BJ (cell line): ENCODE measurements at regions not wholly inside any gene's neighbourhood (a gene's known extent, or its start where the extent isn't known, plus 50 kb on each side); places are given as distances from the start of the nearest gene placed in this dataset.

Source experiments
- CTCF ChIA-PET: fragments of 350-600 bp; formaldehyde crosslinking; extraction: SDS; loops from one replicate; lab custom pipeline; 2021; ENCODE audit warnings: antibody characterized with exemption, inconsistent platforms; lab: Yijun Ruan, JAX
- POLR2A ChIA-PET: fragments of 300-600 bp; sonication (Branson Sonifier 250); formaldehyde crosslinking; extraction: SDS; loops from one replicate; lab custom pipeline; 2021; ENCODE audit warnings: antibody characterized with exemption; lab: Charles Lee
- DNase-seq: peaks from one replicate; pipeline ENCODE4 v3.0.0-alpha.2; 2011; ENCODE audit warnings: low read depth
- H3K27me3 ChIP-seq: 2 replicates; pipeline ENCODE4 v1.6.0; 2011; ENCODE audit warnings: low read length; ENCODE audit not compliant: control insufficient read depth, insufficient read depth
- H3K36me3 ChIP-seq: 2 replicates; pipeline ENCODE4 v1.5.1; 2011; ENCODE audit warnings: low read length; ENCODE audit not compliant: control insufficient read depth, insufficient read depth
- H3K4me3 ChIP-seq: 2 replicates; pipeline ENCODE4 v1.5.1; 2011; ENCODE audit warnings: low read depth, mild to moderate bottlenecking, control low read depth, low read length
- TF ChIP-seq, protein P1 (sequence below): IDR thresholded peaks from 2 replicates; pipeline ENCODE4 v1.5.1; 2011; ENCODE audit warnings: low read depth, mild to moderate bottlenecking, control low read depth, inconsistent platforms, low read length, moderate library complexity; ENCODE audit not compliant: insufficient read depth

DNA sequence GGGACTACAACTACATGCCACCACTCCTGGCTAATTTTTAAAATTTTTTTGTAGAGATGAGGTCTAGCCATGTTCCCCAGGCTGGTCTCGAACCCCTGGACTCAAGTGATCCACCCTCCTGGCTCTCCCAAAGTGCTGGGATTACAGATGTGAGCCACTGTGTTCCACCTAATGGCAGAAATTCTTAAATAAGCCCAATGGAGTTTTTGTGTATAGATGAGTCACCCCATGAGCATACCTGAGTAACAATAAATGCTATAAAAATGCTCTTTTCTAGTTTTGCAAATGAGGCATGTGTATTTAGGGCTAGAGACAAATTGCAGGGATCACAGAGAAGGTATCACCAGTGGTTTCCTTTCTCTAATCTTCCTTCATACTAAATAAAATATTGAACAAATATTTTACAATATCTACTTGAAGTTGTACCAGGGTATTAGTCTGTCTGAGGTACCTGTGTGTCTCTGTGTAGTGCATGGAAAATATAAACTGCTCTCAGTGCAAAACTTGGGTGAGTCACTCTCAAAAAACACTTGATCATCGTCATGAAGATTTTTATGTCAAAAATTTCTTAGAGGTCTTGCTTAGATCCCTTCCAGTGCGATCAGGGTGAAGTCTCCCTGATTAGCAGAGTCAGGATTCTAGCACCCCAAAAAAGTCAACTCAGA lies 337.1 kb upstream of the MMADHC start:
- ChIA-PET POLR2A (interaction anchor here (0.6 kb wide), 2 partner anchors 314 to 1314 kb away, joined by 3 to 5 read pairs; no protein-coding TSS in a partner anchor), CTCF (interaction anchor here (0.5 kb wide), 1 partner anchor 535 kb away, joined by 6 read pairs; no protein-coding TSS in a partner anchor)
- Histone ChIP-seq H3K4me3 (no peak overlapping the region), H3K27me3 (no peaks in the 10 kb centered on the region), H3K36me3 (no peaks in the 10 kb centered on the region)
- TF ChIP-seq, protein P1, sequence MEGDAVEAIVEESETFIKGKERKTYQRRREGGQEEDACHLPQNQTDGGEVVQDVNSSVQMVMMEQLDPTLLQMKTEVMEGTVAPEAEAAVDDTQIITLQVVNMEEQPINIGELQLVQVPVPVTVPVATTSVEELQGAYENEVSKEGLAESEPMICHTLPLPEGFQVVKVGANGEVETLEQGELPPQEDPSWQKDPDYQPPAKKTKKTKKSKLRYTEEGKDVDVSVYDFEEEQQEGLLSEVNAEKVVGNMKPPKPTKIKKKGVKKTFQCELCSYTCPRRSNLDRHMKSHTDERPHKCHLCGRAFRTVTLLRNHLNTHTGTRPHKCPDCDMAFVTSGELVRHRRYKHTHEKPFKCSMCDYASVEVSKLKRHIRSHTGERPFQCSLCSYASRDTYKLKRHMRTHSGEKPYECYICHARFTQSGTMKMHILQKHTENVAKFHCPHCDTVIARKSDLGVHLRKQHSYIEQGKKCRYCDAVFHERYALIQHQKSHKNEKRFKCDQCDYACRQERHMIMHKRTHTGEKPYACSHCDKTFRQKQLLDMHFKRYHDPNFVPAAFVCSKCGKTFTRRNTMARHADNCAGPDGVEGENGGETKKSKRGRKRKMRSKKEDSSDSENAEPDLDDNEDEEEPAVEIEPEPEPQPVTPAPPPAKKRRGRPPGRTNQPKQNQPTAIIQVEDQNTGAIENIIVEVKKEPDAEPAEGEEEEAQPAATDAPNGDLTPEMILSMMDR: no peak
- DNase-seq: no peak

DNA sequence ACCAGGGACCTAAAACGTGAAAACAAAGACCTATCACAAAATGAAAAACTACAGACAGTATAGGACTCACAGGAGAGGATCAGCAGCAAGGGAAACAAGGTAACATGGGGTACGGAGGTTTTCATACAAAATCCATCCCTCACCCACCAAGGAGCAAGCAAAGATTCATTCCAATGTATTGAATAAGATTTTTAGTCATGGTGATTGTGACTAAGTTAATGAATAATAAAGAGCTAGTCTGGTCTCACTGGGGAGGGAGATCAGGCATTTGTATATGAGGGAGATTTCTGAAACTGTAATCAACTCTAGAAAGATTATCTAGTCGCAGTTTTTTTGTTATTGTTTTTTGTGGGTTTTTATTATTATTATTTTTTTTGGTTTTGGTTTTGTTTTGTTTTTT lies 336.5 kb upstream of the MMADHC start:
- Histone ChIP-seq H3K27me3 (no peaks in the 10 kb centered on the region), H3K36me3 (no peaks in the 10 kb centered on the region), H3K4me3 (no peak overlapping the region)
- TF ChIP-seq, protein P1: no peak
- POLR2A ChIA-PET: interaction anchor here (0.6 to 0.7 kb wide), 3 partner anchors 202 to 1315 kb away, joined by 3 to 5 read pairs (median 5); no protein-coding TSS in a partner anchor
- no peak for DNase-seq
- CTCF ChIA-PET: no interaction called here

DNA sequence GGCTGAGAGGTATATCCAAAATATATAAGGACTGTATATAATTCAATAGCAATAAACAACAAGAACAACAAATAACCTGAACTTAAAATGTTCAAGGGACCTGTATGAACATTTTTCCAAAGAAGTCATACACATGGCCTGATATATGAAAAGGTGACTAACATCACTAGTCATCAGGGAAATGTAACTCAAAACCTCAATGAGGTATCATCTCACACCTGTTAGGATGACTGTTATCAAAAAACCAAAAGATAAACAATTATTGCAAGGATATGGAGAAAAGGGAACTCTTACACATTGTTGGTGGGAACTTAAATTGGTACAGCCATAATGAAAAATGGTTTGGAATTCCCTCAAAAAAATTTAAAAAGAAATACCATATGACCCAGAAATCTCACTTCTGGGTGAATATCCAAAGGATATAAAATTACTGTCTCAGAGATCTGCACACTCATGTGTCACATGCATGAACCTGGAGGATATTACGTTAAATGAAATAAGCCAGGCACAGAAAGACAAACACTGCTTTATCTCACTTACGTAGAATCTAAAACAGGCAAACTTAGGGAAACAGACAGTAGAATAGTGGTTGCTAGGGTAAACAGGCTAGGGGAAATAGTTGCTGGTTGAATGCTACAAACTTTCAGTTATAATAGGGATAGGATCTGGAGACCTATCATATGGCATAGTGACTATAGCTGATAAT lies 334.5 kb upstream of the MMADHC start:
- POLR2A ChIA-PET: no interaction called here
- DNase-seq: no peak
- Histone ChIP-seq H3K27me3 (no peaks in the 10 kb centered on the region), H3K36me3 (no peaks in the 10 kb centered on the region), H3K4me3 (no peak overlapping the region)
- CTCF ChIA-PET: no interaction called here
- TF ChIP-seq, protein P1: no peak

DNA sequence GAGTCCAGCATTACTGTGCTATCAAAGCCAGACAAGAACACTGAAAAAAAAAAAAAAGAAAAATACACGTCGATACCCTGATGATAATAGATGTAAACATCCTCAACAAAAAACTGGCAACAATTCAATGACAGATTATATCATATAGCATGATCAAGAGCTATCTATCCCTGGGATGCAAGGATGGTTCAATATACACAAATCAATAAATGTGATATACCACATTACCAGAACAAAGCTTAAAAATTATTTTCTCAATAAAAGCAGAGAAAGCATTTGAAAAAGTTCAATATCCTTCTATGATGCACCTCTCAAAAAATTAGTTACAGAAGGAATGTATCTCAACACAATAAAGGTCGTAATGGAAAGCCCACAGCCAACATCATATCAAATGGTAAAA lies 332.8 kb upstream of the MMADHC start:
- ChIA-PET POLR2A (no interaction called here), CTCF (no interaction called here)
- DNase-seq: no peak
- TF ChIP-seq, protein P1: no peak
- Histone ChIP-seq H3K36me3 (no peaks in the 10 kb centered on the region), H3K4me3 (no peak overlapping the region), H3K27me3 (no peaks in the 10 kb centered on the region)

DNA sequence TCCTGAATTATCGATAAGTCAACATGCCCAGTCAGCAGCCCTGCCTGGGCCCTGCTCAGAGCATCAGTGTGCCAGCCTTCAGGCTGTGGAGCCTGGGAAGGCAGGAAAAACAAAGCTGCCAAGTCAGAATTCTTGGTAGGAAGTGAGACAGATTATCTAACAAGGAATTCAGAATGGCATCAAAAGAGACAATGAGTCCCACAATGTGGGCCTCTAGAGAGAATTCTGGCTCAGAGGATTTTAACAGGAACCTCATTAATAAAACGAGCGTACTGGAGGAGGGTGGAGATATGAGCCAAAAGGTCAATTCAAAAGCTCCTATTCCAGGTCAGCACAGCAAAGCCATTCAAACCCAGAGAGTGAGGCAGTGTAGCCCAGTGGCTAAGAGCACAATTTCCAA lies 327.6 kb upstream of the MMADHC start:
- Histone ChIP-seq H3K36me3 (no peaks in the 10 kb centered on the region), H3K27me3 (no peaks in the 10 kb centered on the region), H3K4me3 (no peak overlapping the region)
- ChIA-PET CTCF (interaction anchor here (1.0 kb wide), 1 partner anchor 14 kb away, joined by 4 read pairs; no protein-coding TSS in a partner anchor), POLR2A (no interaction called here)
- DNase-seq: no peak
- TF ChIP-seq, protein P1: no peak
